ENCODE measurements at regions not wholly inside any gene's neighbourhood (a gene's known extent, or its start where the extent isn't known, plus 50 kb on each side); places are given as distances from the start of the nearest gene placed in this dataset.
"Not testable (repeated sequence)": the region's sequence is repeated elsewhere in the genome, so short reads cannot be mapped to it uniquely, and the experiment has no call there.

GRCh38 chr17:64800361-64800895 is 118.8 kb downstream of the LRRC37A3 start:
- TF ChIP-seq EHMT2 (IDR thresholded peaks at IDR 0.05; ENCODE audit: borderline replicate concordance, low read depth, low read length); ZNF687 (CRISPR knock-in tag; IDR thresholded peaks at IDR 0.05); ZNF143 (CRISPR knock-in tag; IDR thresholded peaks at IDR 0.05); CREB1 (IDR thresholded peaks at IDR 0.05); CREB1 (CRISPR knock-in tag; IDR thresholded peaks at IDR 0.05); HOXA7 (CRISPR knock-in tag; IDR thresholded peaks at IDR 0.05); ZFAT (CRISPR knock-in tag; conservative IDR thresholded peaks at IDR 0.05); ZNF572 (CRISPR knock-in tag; IDR thresholded peaks at IDR 0.05); ELF4 (CRISPR knock-in tag; IDR thresholded peaks at IDR 0.05; ENCODE audit: borderline replicate concordance); ATF4 (CRISPR knock-in tag; IDR thresholded peaks at IDR 0.05); ZNF747 (CRISPR knock-in tag; IDR thresholded peaks at IDR 0.05; ENCODE audit: borderline replicate concordance); MEIS1 (CRISPR knock-in tag; IDR thresholded peaks at IDR 0.05; ENCODE audit: borderline replicate concordance); ZNF792 (CRISPR knock-in tag; IDR thresholded peaks at IDR 0.05); HNRNPK (IDR thresholded peaks at IDR 0.05; ENCODE audit: low read depth, low read length, poor library complexity, severe bottlenecking); LCORL (IDR thresholded peaks at IDR 0.05); LCORL (CRISPR knock-in tag; IDR thresholded peaks at IDR 0.05): not testable (repeated sequence)

Measured in HepG2 (cell line).